ENCODE measurements at regions not wholly inside any gene's neighbourhood (a gene's known extent, or its start where the extent isn't known, plus 50 kb on each side); places are given as distances from the start of the nearest gene placed in this dataset.
"Not testable (repeated sequence)": the region's sequence is repeated elsewhere in the genome, so short reads cannot be mapped to it uniquely, and the experiment has no call there.

DNA sequence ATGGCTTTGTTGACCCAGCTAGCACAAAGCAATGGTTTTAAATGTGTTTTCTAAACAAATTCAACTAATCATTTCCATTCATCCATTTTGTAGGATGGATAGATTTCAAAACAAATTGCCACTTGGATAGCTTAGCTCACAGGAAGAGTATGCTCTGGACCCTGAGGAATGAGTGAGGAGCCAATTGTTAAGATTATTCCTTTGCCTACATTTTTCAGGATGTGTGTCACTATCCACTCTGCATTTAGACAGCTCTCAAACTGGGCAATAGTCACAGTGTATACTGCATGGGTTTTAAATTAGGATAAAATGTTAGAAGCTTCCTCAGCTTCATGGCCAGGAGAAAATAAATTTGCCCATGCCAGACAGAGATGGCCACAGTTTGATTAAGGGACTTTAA lies 605.6 kb upstream of the TEX47 start:
- DNase-seq = no peak

DNA sequence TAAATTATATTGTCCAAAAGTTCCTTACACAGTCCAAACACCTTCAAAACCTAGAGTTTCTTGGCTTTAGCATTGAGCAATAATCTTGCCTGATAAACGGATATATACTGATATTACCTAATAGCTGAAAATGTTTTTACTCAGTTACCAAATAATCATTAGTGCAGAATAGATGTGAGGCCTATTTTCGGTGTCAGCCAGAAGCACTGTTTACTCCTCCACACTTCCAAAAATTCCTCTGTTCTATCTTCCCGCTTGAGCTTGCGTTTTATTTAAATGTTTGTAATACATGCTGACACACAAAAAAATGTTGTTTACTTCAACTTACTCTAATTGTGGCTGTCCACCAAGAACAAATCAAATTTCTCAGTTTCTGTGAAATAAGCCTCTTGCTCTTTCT lies 606.2 kb upstream of the TEX47 start:
- no peak for DNase-seq

DNA sequence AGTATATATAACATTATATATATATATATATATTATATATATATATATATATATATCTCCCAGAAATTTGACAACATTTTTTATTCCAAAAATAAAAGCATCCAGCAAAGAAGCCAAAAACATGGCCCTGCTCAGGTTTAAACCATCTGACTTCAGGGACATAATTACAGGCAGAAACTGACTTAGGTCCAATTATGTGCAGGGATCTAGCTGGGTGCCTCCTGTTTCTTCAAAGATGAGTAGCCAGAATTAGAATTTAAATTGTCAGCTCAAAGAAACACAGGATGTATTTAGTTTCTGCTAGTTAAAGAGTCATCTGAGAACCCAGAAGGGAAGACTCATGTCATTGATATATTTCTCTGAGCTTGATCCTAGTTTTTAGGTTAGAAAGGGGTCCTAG lies 656.4 kb upstream of the TEX47 start:
- DNase-seq = no peak

DNA sequence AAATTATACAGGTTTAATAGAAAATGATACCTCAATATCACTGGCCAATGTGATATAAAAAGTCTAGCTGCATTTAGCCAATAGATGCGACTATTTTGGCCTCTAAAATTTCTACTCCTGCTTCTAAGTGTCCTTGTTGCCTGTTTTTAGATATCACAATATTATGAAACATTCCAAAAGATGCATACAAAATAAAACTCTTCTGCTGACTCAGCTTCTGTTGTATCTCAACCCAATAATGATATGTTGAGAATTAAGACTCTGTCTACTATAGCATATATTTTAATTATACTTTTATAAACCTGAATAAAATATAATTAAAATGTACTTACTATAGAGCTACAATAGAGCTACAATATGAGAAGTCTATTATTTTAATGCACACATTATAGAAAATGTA lies 661.0 kb upstream of the TEX47 start:
- no peak for DNase-seq

DNA sequence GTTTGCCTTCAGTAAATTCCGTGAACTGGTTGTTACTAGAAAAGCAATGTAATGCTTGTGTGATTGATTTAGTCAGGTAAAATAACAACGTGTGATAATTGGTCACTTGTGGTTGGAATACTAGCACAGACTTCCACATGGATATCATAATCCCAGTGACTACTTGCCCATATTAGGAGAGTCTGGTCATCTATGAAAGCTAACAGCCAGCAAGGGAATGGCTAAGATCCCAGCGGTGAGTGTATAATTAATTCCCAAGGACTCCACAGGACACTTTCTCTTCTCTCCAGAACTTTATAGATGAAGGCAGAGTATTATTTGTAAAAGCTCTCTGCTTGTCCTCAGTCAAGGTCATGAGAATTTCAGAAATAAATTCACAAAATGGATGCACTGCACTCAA lies 662.6 kb upstream of the TEX47 start:
- DNase-seq = no peak

DNA sequence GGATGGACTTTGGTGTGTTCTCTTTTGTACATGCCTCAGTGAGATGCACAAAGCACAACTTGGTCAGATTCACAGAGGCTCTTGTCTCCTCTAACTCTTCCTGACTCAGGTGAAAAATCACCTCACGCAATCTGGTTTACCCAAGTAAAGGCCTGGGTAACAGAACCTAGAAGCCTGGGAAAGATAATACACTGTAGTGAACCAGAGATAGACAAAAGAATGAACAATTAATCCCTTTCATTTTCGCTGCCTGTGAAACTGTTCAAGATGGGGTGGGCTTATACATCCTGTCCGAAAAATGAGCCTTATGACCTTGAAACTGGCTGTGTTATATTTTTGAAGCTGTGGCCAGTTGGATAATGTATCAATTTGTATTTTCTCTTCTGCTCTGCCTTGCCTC lies 678.9 kb upstream of the TEX47 start:
- no peak for DNase-seq

DNA sequence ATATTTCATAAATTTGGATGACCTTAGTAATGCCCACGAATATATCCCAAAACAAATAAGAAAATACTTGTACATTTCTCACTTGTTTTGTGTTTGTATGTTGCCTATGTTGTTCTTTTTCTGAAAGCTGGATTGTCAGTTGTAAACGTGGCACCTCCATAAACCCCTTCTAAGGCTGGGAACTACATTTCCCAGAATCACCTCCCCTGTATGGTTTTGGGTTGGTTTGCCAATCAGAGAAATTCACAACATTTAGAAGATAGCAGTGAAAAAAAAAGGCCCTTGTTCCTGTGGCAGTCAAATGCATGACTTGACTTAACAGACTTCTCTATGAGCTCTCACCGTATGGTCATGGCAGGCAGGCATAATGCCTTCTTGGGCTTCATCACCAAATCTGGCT lies 676.3 kb upstream of the STEAP1 start:
- DNase-seq = no peak

DNA sequence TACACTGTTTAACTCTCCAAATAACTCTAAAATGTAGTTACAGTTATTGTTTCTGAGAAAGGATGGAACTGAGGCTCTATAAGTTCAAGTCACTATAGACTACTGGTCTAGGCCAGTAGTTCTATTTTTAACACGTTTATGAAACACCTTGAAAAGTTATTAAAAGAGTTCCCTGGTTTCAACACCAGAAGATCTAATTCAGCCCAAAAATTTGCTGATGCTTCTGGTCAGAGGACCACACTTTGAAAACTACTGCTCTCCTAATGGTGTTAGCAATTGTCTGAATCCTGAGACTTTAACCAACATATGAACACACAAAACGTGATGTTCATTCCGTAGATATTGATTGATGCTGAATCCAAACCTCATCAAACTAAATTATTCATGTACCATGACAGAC lies 658.6 kb upstream of the STEAP1 start:
- no peak for DNase-seq

DNA sequence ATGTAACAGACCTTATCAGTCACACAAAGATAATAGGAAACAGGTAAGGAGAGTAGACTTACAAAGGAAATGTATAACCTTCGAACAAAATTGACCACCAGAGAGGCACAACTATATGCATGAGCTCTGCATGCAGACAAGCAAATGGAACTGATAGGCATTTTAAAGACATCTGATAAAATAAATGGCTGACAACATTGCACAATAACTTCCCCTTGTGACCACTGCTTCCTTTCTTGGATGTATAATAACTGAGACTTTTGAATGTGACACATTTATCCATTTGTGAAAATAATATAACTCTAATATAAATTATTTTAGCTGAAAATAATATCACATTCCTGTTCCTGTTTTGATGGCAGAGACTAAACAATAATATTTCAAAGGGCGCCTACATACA lies 654.2 kb upstream of the STEAP1 start:
- DNase-seq = no peak

DNA sequence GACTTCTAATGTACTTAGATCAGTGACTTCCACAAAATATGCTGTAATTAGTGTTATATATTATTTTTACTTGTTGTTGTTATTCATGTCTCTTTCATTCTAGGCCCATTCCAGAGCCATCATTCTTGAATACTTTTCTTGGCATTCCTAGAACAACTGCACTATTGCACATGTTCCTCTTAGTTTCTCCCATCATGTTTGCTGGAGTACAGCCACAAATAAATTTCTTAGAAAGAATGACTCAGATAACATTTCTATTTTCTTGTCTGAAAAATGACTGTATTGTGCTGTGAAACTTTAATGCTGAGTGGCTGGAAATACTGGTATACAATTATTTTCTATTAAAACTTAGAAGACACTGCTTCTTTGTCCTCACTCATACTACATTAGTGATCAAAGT lies 651.0 kb upstream of the STEAP1 start:
- no peak for DNase-seq

DNA sequence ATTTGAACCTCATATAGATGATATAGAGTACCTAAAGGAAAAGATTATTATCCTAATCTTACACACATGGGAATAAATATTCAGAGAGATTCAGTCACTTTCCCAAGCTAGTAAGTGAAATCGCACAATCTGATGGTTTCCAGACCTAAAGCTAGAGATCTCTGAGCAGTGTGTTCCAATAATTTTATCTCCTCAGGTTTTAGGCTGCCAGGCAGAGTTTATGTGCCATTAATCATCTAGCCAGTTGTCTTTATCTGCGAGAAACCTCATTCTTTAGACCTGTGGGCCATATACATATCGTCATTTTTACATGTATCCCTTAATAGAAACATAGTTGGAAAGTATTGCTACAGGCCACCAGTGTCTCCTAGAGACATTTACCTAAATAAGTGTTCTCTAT lies 647.2 kb upstream of the STEAP1 start:
- DNase-seq = no peak

DNA sequence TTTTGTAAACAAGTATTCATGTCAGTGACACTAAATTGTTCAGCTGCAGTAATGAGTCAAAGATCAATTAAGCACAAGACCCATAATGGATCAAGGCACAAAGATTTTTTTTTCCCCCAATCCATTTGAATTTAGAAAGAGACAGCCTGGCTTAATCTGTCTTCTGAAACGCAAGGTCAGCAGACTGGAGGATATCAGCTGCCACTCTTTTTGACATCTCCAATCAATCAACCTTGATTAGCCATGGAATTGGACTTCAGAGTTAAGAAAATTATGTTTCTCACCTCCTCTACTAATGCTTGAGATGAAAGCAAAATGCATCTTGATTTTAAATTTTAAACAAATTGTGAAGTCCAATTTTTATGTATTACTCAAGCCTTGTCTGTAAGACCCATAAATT lies 642.4 kb upstream of the STEAP1 start:
- DNase-seq = no peak

DNA sequence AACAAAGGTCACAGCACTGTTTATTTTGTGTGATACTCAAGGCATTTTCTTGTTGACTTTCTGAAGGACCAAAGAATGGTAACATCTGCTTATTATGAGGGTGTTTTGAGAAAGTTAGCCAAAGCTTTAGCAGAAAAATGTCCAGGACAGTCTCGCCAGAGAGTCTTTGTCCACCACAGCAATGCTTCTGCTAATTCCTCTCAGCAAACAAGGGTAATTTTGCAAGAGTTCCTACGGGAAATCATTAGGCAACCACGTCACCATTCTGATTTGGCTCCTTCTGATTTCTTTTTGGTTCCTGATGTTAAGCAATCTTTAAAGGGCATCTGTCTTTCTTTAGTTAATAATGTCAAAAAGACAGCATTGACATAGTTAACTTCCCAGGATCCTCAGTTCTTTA lies 639.3 kb upstream of the STEAP1 start:
- no peak for DNase-seq

DNA sequence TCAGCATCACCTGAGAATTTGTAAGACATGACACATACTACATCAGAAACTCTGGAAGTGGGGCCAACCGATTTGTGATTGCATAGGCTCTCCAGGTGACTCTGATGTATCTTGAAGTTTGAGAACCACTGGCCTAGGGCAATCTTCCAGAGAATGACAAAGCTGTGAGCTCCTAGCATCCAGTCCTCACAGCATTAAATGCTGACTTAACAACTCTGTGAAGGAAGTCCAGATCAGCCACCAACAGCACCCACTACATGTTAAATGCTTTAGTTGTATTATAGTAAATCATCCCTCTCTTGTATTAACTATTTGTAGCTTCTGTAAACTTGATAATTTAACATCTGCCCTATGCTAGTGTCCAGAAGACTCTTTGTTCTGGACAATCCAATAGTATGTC lies 636.5 kb upstream of the STEAP1 start:
- DNase-seq = no peak

DNA sequence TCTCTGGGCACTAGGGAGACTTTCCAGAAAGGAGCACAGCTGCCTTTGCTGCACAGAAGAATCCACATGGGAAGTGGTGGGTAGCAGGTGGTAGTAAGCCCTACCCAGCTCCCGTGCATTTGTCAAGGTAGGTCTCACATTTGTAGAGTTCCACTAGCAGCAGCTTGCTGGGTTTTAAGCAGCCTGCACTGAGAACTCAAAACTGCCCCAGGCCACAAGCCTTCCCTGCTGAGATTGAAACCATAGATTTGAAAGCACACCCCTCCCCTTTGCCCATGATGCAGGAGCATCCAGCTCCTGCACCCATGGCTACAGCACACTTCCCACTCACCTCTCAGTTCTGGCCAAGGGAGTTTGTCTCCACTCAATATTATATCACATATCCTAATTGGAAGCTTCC lies 604.5 kb upstream of the STEAP1 start:
- no peak for DNase-seq

DNA sequence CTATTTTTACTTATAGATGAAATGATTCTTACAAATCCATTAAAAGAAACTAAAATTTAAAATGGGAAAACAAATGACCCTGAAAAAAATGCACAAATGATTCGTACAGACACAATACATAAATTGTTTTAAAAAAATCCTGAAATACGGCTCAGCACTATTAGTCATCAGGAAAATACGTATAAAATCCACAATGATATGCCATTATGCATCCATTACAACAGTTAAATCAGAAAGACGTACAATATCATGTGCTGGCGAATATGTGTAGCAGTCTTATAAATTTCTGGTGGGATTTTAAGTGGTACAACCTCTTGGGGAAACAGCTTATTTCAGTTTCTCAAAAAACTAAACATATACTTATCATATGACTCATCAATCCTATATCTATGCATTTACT lies 600.1 kb upstream of the STEAP1 start:
- no peak for DNase-seq

DNA sequence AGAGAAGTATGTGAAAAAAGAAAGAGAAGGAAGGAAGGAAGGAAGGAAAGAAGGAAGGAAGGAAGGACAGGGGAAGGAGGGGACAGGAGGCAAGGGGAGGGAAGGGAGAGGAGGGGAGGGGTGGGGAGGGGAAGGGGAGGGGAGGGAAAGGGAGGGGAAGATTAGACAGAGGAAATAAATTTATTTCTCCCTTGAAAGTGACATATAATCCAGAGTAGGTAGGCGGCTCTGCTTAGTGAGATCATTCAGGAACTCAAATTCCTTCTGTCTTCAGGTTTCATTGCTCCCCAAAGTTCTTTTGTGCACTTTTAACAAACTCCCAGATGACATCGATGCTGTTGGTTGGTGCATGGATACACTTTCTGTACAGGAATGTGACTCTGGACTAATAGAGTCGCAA lies 594.7 kb upstream of the STEAP1 start:
- no peak for DNase-seq

DNA sequence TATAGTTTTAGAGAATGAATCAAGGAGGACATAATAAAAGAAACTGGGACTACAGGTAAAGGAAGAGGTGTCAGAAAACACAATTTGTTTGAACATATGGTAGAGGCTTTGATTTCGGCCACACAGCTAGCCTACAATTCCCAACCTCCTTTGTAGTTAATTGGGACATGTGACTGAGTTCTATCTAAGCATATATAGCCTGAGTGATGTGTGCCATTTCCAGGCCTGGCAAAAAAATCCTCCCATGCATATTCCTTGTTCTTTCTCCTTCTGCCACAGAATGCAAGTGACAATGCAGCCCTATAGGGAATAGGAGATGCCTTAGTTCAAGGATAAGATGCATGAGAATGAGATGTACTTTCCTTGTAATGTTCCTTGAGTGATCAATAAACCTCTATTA lies 590.7 kb upstream of the STEAP1 start:
- DNase-seq = no peak

DNA sequence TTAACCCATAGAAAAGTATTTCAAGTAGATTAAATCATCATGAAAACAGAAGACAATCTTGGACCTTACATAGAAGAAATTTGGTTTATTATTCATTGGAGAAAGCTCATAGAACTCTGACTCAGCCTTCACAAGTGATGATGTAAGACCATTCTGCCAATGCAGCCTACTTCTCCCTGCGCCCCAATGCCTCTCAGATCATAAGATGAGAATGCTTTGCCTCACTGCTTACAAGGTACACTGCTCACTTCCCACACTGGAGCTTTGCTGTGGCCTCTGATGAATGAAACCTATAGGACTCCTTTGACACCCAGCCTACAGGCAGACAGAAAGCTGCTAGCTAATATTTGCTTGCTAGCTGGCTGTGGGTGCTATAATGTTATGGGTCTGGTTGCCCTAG lies 569.4 kb upstream of the STEAP1 start:
- no peak for DNase-seq

DNA sequence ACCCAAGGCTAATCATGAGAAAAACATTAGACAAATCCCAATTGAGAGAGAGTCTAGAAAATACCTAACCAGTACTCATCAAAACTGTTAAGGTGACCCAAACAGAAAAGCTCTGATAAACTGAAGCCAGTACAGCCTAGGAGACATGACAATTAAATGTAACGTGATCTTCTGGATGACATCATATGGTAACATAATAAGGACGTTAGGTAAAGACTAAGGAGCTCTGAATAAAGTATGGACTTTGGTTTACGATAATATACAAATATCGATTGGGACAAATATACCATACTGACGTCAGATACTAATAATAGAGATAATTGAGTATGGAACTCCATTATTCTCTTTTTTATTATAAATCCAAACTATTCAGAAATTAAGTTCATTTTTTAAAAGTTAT lies 561.1 kb upstream of the STEAP1 start:
- no peak for DNase-seq

DNA sequence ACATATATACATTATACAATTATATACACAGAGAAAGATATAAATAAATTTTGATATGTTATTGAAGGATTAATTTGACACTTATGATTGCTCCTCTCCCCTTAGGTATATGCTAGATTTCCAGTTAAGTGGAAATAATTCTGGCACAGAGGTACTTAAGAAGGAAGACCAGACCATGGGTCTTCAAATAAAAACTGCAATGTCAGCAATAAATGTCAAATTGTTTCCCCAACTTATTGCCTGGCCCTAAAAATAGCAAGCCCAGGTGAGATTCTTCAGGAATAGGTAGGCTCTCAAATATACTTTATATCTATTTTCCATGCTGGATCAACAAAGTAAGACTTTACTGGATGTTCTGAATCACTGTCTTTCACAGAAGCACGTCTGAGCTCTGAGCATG lies 551.3 kb upstream of the STEAP1 start:
- DNase-seq = no peak

DNA sequence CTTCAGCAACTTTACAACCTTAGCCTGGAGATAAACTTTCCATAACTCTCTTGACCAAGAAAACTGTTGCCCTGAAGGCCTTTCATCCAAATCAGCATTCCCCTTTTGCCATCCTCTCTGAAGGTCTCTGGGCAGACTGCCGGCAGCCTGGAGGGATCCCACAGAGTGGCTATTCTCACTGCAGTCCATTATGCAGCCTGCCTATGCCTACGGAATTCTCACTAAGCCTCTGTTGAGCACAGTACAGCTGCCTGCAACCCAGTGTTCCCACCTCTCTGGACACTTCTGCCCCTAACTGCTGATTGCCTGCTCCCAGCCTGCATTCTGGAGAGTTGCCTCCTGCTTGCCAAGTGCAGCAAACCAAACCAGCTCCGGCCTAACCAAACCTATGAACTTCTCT lies 548.9 kb upstream of the STEAP1 start:
- no peak for DNase-seq

DNA sequence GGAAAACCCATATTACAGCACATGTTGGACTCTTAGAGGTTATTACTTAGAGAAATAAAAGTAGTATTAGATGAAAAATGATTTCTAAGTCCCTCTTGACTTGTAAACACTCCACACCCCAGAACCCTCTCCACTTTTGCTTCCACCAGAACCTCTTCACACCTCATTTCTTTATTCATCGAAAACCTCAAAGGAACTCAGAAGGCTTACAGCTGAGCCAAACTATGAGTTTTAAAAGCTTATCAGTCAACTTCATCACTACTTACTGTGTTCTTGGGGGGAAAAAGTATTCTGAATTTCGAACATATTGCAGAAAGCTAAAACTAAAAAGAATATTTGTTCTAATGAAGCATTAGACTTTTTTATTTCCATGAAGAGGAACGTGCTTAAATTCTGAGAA lies 547.8 kb upstream of the STEAP1 start:
- DNase-seq = no peak

DNA sequence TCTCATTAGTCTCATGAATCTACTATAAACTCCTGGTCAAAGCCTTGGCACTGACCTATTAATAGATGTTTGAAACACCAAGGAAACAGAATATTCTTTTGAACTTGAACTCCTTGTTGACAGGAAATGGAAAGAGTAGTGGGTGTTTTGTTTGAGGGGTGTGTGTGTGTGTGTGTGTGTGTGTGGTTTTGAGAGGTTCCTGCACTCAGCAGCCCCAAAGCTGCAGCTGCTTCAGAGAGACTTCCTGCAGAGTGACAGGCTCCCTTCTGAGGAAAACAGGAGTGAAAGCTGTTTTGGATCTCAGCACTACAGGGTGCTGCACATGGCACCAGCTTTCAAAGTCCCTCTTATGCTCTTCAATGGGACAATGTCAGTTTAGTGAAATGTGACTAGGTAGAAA lies 546.5 kb upstream of the STEAP1 start:
- DNase-seq = no peak

DNA sequence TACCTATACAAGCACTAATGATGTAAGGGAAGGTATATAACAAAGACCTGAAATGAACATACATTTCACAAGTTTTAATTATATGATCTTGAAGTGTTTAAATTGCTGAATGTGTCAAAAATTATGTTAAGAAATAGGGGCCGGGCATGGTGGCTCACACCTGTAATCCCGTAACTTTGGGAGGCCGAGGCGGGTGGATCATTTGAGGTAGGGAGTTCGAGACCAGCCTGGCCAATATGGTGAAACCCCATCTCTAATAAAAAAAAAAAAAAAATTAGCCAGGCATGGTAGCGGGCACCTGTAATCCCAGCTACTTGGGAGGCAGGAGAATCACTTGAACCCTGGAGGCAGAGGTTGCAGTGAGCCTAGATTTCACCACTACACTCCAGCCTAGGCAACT lies 537.4 kb upstream of the STEAP1 start:
- not testable (repeated sequence) for DNase-seq

DNA sequence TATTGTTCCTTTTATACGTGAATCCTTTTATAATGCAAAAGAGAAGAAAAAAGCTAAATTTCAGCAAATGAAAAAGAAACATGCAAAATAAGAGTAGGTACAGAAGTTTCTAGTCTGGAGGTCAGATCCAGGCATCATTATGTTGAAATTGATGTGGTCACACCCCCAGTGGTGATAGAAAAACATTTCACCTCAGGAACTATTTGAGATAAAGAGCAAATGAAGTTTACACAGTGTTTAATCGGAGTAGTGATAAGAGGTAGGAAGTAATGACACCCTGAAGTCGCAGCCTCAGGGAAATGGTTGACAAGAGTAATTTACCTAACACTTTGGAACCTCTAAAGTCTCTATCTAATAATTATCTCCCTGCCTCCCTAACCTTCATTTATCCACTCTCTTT lies 536.0 kb upstream of the STEAP1 start:
- no peak for DNase-seq

All from suppressor macrophage treated with lipopolysaccharide for 1 hour (primary cell).